Umbilical cord (tissue), 1 donor: ENCODE measurements at regions not wholly inside any gene's neighbourhood (a gene's known extent, or its start where the extent isn't known, plus 50 kb on each side); places are given as distances from the start of the nearest gene placed in this dataset.

Experiments
- DNase-seq: peaks from one replicate; pipeline ENCODE4 v3.0.0-alpha.2; 2015; ENCODE audit warnings: low spot score

DNA sequence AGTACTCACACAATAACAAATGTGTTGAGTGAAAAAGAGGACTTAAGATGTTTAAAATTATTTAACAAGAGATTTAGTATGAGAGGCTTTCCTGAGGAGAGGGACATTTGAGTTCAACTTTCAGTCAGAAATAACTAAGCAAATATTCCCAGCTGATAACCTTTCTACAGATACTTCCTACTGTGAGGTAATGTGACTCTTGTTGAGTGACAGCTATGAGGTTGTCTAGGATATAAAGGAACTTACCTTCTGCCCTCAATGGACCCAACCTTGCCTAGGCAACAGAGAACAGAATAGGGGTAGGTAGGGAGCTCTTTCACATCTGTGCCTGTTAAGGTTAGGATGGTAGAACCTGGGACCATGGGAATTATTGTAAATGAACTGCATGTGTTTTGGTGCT, 54.7 kb downstream of the GLUD2 start:
- DNase-seq, result no peak

DNA sequence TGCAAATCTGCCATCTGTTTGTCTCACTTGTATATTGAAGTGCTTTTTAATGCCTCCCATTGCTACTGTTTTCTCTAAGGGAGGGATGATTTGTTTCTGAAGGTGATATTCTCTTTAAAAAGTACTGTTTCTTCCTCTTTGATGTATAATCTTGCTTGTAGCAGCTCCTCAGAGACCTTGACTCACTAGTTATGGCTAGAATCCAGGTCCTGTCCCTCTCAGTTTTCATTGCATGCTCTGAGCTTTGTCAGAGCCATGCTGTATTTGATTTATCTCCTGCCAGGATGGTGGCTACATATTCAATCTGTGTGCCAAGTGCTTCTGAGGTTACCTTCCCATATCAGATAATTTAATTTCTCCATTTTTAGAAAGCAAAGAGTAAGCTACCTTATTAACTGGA, 56.0 kb downstream of the GLUD2 start:
- no peak for DNase-seq

DNA sequence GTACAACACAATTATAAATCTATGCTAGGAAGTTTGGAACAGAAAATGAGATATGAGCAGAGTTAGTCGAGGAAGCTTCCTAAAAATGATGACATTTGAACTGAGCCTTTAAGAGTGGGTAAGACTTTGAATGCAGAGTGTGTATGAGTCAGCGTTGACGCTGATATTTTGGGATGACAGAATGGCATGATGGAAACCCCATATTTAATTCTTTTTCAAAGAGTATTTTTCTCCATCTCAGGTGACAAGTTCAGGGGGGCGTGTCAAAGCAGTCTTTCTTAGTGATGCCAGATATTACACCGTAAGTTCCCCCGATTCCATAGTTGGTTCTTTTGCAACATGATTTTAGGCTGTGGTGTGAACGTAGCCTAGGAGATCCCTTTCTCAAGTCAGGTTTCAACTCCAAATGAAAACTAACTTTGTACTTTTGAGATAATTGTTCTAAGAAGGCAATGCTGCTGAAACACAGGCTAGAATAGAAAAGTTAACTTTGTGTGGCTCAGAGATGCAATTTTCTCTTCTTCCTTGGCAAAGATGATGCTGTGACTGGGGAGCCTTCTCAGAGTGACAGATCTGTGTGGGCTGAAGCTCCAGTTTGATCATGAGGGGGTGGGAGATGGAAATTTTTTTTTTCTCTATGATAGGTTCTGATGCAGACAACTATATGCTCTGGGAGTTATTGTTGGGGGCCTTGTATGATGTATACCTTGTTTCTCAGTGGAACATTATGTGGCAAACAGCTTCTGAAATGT, 59.2 kb downstream of the GLUD2 start:
- no peak for DNase-seq

DNA sequence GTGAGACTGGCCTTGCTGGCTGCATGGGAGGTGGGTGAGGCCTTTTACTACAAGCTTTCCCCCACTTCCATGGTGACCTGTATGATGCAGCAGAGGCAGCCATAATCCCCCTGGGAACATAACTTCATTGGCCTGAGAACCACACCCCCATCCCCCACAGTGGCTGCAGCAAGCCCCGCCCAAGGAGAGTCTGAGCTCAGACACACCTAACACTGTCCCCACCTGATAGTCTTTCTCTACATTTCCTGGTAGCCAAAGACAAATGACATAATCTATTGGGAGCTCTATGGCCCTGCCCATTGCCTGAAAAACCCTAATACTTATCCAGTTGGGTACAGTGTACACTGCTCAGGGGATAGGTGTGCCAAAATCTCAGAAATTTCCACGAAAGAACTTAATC, 62.6 kb downstream of the GLUD2 start:
- DNase-seq, result no peak

DNA sequence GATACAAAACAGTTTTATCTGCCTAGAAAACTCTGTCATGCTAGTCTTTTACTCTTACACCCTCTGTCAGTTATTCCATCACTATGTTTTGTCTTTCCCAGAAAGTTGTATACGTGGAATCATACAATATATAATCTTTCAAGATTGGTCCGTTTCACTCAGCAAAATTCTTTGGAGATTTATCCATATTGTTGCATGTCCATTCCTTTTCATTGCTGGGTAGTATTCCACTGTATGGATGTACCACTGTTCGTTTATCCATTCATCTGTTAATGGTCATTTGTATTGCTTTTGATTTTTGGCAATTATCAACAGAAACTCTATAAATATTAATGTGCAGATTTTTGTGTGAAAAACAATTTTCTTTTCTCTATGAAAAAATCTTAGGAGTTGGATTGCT, 63.1 kb downstream of the GLUD2 start:
- DNase-seq, result no peak

DNA sequence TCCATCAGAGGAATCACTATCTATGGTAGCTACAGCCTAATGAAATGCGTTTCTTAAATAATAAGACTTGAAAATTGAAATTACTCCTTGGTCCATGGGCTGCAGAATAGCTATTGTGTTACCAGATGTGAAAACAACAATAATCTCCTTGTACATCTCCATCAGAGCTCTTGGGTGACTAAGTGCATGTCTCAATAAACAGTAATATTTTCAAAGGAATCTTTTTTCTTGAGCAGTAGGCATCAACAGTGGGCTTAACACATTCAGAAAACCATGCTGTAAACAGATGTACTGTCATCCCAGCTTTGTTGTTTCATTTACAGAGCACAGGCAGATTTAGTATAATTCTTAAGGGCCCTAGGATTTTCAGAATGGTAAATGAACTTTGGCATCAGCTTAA, 67.3 kb downstream of the GLUD2 start:
- no peak for DNase-seq

DNA sequence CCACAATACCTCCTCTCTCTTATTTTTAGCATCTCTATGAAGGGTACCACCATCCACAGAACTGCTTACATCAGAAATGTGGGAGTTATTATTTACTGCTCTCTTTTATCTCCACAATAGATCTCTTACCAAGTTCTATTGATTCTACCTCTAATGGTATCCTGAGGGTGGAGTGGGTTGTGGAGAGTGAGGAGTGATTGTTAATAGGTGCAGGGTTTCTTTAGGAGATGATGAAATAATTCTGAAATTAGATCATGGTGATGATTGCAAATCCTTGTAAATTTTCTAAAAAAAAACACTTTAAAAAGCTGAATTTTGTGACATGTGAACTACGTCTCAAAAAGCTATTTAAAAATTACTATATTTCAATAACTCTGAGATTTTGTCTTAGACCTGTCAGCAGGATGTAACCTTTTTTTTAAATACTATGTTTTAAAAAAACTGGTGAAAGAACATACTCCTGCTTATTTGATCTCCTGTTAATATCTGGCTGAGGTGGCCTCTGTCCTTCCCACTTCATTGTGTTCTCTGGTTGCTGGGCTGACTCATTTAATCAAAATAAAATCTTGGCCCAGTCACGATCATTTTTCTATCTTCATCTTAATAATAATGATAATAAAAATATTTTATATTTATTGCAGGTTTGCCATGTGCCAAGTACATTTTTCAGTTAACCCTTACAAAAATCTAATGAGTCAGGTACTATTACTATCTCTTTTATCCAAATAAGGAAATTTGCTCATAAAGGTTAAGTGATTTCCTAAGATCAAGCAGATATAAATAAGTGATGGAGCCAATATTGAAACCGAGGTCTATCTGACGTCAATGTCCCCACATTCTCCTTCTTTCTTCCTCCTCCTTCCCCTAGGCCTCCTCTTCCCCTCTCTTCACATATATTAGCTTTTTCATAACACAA, 73.5 kb downstream of the GLUD2 start:
- no peak for DNase-seq

DNA sequence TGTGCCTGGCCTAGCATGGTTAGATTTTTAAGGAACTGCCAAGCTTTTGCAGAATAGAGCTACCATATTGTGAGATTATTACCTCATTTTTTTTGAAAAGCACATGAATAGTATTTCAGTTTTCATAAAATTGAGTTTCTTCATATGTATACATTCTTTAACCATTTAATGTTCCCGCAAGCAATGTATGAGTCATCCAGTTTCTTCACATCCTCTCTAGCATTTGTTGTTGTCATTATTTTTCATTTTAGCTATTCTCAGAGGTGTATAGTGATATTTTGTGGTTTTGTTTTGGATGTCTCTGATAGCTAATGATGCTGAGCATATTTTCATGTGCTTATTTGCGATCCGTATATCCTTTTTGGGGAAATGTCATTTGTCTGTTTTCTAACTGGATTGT, 74.9 kb downstream of the GLUD2 start:
- DNase-seq, result no peak

DNA sequence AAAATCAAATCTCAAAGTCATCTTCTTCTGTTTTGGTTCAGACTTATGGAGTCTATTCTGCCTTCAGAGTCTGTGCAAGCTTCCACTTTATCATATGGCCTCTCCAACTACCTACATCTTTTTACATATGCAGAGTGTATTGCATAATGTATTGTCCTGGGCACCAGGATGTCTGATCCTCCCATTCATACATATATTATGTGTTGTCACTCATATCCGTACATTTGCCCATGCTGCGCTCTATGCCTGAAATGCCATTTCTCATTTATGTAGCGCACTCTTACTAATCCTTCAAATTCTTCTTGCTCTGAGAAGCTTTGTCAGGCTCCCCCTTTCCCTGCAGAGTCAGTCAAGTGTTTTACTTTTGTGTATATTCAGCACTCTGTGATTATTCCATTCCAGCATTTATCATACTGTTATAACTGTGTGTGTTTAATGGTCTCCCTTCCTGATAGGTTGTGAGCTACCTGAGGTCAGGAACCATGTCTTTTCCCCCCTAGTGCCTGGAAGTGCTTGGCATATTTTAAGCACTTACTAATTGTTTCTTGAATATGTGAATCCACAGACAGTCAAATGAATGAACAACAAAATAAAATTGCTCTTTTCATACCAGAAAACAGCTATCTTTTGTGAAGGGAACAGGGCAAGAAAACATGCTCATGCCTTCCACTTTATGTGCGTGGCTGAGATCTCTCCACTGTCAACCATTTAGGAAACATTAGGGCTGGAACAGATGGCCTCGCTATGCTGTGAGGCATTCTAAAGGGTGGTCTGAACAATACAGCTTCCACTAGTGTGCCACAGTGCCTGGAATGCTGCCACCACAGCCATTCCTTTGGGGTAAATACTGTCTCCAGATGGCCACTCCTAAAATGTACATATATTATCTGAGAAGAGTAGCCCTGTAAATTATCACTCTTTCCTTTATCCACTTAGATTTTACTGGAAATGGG, 81.8 kb downstream of the GLUD2 start:
- no peak for DNase-seq

DNA sequence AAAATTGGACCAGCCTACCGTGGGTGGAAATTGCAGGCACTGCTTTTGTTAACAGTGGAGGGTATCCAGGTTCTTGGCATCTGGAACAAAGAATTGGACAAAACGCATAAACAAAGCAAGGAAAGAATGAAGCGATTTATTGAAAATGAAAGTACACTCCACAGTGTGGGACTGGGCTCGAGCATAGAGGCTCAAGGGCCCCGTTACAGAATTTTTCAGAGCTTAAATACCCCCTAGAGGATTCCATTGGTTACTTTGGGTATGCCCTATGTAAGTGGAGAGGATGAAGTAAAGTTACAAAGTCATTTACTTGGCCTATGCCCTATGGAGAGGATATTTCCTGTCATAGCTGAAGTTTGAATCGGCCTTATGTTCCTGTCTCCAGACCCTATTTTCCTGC, 85.3 kb downstream of the GLUD2 start:
- DNase-seq, result no peak

DNA sequence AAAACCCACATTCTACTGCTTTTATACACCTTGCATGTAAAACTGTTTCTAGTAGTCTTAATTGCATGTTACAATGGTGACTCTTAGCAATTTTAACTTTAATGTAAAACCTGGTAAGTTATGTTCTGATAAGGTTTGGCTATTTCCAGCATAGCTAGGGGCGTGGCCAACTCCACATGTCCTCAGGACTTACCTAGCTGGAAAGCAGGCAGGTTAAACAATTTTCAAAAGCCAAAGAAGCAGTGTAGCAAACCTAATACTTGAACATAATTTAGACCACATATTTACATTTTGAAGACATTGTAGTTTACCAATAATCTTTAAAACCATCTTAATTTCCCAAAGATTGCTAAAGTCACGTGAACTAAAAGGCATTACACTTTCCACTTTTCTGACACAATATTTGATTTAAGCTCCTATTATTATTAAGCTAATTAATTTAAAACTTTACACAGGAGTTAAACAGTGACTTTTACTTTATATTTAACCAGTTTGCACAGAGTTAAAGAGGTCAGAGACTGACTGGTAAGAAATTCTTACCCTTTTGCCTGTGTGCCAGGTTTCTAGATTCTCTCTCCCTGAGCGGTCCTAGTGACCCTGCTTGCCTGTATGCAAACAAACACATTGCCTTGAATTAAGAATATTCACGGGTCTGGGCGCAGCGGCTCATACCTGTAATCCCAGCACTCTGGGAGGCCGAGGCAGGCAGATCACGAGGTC, 88.2 kb downstream of the GLUD2 start:
- DNase-seq, result no peak

DNA sequence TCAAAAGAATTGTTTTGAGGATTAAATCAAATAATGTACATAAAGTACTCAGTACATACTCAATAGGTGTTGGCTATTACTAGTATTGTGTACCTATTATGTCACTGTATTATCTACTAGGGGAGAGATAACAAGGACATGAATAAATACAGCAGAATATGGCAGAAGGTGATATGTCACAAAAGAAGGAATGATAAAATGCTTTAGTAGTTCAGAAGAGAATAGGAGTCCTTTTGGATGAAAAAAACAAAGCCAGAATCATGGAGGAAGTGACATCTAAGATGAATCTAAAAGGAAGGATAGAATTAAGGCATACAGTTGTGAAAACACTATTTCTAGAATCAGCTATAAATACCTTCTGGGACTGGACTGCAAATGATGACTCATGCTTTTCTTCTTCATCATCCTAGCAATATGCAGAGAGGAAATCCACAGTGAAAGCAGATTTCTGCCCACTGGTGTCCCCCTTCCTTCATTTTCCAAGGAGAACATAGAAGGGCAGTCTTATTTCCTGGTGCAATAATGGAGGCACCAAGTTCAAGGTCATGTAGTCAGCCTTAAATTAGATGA, 98.7 kb downstream of the GLUD2 start:
- DNase-seq, result peak; percentile 1

DNA sequence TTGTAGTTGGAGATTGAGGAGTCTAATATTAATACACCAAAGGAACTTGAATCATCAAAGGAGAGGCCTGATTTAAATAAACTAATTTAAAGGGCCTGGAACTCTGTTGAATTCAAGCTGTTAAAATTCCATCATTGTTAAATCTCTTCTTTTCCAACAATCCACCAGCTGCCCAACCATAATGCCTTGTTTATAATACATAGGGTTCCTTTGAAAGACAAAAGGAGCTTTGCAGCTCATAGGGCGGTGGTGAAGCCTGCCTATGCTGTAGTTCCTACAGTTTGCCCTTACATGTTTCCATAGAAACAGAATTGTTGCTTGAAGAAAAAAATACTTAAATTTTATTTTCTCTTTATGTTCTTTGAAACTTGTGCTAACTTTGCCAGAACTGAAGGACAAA, 102.8 kb downstream of the GLUD2 start:
- no peak for DNase-seq

DNA sequence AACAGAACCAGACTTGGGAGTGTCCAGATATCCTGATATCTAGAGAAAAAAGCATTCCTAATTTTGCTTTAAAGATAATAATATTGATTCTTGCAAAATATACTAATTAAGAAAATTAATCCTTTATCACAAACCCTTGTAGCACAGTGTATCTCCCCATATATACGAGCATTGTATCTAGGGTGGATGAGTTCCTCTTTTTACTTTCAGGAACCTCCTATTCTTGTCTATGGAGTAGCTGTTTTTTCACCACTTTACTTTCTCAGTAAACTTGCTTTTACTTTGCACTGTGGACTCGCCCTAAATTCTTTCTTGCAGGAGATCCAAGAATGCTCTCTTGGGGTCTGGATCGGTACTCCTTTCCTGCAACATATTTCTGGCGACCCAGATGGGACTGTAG, 103.9 kb downstream of the GLUD2 start:
- no peak for DNase-seq

DNA sequence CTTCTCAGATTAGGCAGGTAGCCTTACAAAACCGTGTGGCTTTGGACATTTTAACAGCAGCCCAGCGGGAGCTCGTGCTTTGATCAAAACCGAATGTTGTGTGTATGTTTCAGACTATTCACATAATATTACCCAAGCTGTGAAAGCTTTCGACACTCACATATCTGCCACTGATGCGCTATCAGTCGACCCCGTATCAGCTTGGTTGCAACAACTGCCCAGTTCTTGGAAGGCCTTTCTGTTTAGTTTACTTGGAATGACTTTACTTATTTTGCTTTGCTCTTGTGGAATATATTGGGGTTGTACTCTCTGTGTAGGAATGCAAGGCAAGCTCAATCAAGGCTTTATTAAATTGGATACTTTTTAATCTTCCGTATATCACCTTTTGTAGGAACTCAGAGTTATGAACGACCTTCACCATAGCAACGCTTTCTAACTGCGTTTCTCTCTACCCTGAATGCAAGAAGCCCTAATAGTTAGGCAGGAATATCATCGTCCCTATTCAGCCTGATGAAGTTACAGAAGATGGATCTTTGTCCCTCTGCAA, 107.5 kb downstream of the GLUD2 start:
- no peak for DNase-seq

DNA sequence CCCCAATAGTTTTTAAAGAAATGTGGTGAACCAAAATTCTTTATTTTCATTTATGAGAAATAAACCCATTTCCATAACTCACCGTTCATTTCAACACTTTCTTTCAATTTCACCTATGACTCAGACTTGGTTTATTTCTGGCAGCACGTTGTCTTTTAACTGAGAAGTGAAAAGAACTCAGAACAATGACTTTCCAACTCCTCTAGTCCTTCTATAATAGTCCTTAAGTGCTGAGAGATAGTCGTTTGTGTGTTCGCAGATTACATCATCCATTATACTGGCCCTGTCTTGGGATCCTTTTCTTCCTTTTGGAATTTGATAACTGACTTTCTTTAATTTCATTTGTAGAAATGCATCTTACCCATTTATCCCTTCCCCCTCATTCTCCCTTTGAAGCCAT, 113.6 kb downstream of the GLUD2 start:
- no peak for DNase-seq

DNA sequence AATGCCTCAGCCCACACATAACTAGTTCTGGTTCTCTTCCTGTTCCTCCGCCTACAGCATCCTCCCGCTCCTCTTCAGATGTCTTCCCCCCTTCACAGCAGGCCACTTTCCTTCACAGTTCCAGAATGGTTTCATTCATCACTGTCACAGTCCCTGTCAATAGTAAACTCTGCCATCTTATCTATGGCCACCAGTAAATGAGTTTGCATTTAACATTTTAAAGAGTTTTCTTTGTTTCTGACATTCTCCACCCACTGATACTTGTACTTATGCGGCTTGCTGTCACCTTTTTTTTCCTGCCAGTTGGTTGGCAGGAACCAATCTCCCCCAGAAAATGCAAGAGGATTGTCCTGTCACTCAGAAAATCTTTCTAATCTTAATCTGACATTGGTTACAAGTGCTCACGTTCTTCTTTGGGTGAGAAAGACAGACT, 114.1 kb downstream of the GLUD2 start:
- DNase-seq, result no peak

DNA sequence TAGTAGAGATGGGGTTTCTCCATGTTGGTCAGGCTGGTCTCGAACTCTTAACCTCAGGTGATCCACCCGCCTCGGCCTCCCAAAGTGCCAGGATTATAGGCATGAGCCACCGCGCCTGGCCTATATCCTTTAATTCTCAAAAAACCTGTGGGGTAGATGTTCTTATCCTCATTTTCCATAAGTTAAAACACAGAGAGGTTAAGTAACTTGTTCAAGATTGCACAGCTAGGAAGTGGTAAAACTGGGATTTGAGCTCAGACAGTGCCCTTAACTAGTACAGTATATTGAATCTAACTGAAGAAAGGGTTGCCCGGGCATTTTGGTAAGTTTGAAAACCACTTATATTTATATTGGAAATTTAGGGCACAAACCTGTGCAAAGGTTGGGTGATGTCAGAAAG, 116.0 kb downstream of the GLUD2 start:
- DNase-seq, result no peak

DNA sequence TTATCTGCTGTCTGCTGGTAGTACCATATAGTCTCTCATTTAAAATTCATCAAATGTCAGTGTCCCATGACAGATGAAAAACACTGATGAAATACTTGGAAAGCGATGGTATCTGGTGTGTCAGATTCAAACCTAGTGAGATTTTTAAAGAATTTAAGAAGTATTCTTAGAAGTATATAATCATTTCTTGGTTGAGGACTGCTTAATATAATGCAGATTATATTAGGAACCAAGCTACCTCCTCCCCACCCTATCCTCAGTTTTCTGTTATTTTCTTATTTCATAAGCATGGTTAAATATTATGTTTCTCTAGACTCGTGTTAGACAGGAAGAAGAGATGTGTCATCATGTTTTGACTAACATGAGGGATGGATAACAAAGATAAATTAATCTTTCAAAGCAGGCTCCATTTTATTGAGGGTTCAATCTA, 118.5 kb downstream of the GLUD2 start:
- DNase-seq, result no peak
